Tibial nerve (tissue), 4 donors: ENCODE measurements at regions not wholly inside any gene's neighbourhood (a gene's known extent, or its start where the extent isn't known, plus 50 kb on each side); places are given as distances from the start of the nearest gene placed in this dataset.

ENCODE experiments used
- DNase-seq, 2 donors: peaks; one replicate each; pipeline ENCODE4 v3.0.0-alpha.2; 2019; ENCODE audit warnings: low spot score in 2 of 2
- H3K27ac ChIP-seq, 4 donors: fragments of 200-600 bp; sonication (generic) in 3 of 4; one replicate each; pipeline ENCODE4 v1.5.1; 2017 to 2019; ENCODE audit warnings: mild to moderate bottlenecking in 1 of 4
- H3K27me3 ChIP-seq, 2 donors: fragments of 200-600 bp; sonication (generic) in 1 of 2; one replicate each; pipeline versions ENCODE4 v1.5.1 to v1.6.0; 2017 to 2019
- H3K36me3 ChIP-seq, 3 donors: fragments of 200-600 bp; sonication (generic); one replicate each; pipeline ENCODE4 v1.5.1; 2018 to 2019
- H3K4me1 ChIP-seq, 4 donors: fragments of 200-600 bp; sonication (generic) in 3 of 4; one replicate each; pipeline ENCODE4 v1.5.1; 2017 to 2019
- H3K4me3 ChIP-seq, 4 donors: fragments of 200-600 bp; sonication (generic) in 3 of 4; one replicate each; pipeline ENCODE4 v1.5.1; 2017 to 2019; ENCODE audit warnings: mild to moderate bottlenecking in 1 of 4, moderate library complexity in 1 of 4
- H3K9me3 ChIP-seq, 4 donors: fragments of 200-600 bp; sonication (generic) in 3 of 4; one replicate each; pipeline ENCODE4 v1.5.1; 2017 to 2019
- CTCF ChIP-seq, 5 experiments: fragments of 200-600 bp in 3 of 5; fragments of 450-650 bp in 2 of 5; sonication (generic) in 3 of 5; IDR thresholded peaks; one replicate each; pipeline ENCODE4 v1.5.1; 2016 to 2019; ENCODE audit warnings: antibody characterized with exemption in 5 of 5, mild to moderate bottlenecking in 3 of 5, moderate library complexity in 2 of 5
- EP300 ChIP-seq, 2 donors: sonication (generic); formaldehyde crosslinking; IDR thresholded peaks; one replicate each; pipeline ENCODE4 v1.6.1; 2017; ENCODE audit warnings: antibody characterized with exemption in 2 of 2, mild to moderate bottlenecking in 1 of 2
- POLR2A ChIP-seq, 2 donors: fragments of 450-650 bp; IDR thresholded peaks; one replicate each; pipeline ENCODE4 v1.6.1; 2017; ENCODE audit warnings: antibody characterized with exemption in 2 of 2, mild to moderate bottlenecking in 2 of 2, moderate library complexity in 2 of 2
- WGBS, 2 donors: methylation state at CpG; one replicate each; pipeline ENCODE4 v1.1.5; 2018; 5-methylcytosine and 5-hydroxymethylcytosine counted together

DNA sequence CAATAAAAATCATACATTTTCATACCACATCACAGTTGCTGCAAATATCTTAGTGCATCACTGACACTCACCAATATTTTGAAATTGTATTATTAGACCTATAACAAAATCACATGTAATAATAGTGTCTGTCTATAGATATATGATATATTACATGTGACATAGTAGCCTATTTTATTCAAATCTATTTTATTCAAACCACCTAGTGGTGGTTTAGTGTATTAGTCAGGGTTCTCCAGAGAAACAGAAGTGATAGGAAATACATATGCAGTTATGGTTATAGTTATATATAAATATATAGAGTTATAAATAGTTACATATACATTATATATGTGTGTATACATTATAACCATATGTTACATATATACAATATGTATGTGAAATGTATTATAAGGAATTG lies 366.5 kb upstream of the ARID1B start:
- Histone ChIP-seq H3K27me3 (no peaks in the 10 kb centered on the region), H3K9me3 (peaks cover 0 to 15% (median 0%) of the 10 kb centered on the region in 4 donors), H3K36me3 (no peaks in the 10 kb centered on the region), H3K4me1 (no peaks in the 10 kb centered on the region), H3K27ac (no peak overlapping the region), H3K4me3 (no peak overlapping the region)
- TF ChIP-seq EP300 (IDR thresholded peaks at IDR 0.05) (no peak), CTCF (IDR thresholded peaks at IDR 0.05) (no peak), POLR2A (IDR thresholded peaks at IDR 0.05) (no peak)
- no peak for DNase-seq

DNA sequence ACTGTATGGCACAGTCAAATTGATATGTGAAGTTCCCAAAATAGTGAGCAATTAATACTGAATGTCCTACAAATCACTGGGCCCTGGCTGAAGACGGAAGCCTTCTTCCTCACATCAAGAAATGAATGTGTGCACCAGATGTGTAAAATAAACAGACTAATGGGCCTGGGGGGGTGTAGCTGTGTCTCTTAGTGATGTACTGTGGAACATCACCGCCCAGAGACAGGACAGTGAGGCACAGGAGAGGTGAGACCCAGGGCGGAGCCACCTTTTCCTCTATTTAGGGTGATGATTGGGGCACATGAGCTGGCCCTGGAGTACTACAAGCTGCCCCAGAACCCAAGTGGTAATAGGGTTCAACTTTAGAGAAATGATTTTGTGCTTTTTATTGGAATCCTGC lies 368.5 kb upstream of the ARID1B start:
- H3K4me3 ChIP-seq = no peak overlapping the region
- peaks cover 0 to 15% (median 0%) of the 10 kb centered on the region in 4 donors for H3K9me3 ChIP-seq
- no peaks in the 10 kb centered on the region for H3K4me1 ChIP-seq
- DNase-seq = no peak
- 77 to 80% methylated on average over 3 of the region's 3 CpGs for WGBS, 2 donors
- no peaks in the 10 kb centered on the region for H3K27me3 ChIP-seq
- TF ChIP-seq EP300 (IDR thresholded peaks at IDR 0.05) (no peak), CTCF (IDR thresholded peaks at IDR 0.05) (no peak), POLR2A (IDR thresholded peaks at IDR 0.05) (no peak)
- no peaks in the 10 kb centered on the region for H3K36me3 ChIP-seq
- H3K27ac ChIP-seq = no peak overlapping the region

- Histone ChIP-seq H3K9me3 (peaks cover 0 to 7% (median 0%) of the 10 kb centered on the region in 4 donors), H3K4me1 (no peaks in the 10 kb centered on the region), H3K4me3 (no peak overlapping the region), H3K27ac (no peak overlapping the region), H3K36me3 (no peaks in the 10 kb centered on the region), H3K27me3 (no peaks in the 10 kb centered on the region)
- DNase-seq = no peak
- 79 to 87% methylated on average over 3 of the region's 3 CpGs for WGBS, 2 donors
- no peak for TF ChIP-seq EP300 (IDR thresholded peaks at IDR 0.05)
- TF ChIP-seq POLR2A (IDR thresholded peaks at IDR 0.05) = no peak
- TF ChIP-seq CTCF (IDR thresholded peaks at IDR 0.05) = no peak
These were observed 369.8 kb upstream of the ARID1B start for GRCh38 chr6:156407334-156407733.

DNA sequence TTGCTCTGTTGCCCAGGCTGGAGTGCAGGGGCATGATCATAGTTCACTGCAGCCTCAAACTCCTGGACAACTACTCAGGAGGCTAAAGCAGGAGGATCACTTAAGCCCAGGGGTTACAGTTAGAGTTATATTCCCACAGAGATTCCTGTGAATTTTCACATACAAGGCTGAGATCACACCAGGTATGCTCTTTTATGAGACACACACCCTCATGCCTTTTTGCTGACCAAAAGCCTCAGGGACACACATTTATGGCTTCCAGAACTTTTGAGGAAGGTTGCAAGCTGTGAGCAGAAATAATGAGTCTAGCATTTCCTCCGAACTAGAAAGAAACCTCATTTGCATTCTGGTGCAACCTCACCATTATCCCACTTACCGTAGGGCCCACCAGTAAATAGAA lies 370.5 kb upstream of the ARID1B start:
- H3K9me3 ChIP-seq = peaks cover 0 to under 1% (median 0%) of the 10 kb centered on the region in 4 donors
- 77 to 81% methylated on average over 2 of the region's 2 CpGs for WGBS, 2 donors
- no peak for DNase-seq
- no peak overlapping the region for H3K4me3 ChIP-seq
- no peaks in the 10 kb centered on the region for H3K27me3 ChIP-seq
- H3K36me3 ChIP-seq = no peaks in the 10 kb centered on the region
- TF ChIP-seq EP300 (IDR thresholded peaks at IDR 0.05) (no peak), CTCF (IDR thresholded peaks at IDR 0.05) (no peak), POLR2A (IDR thresholded peaks at IDR 0.05) (no peak)
- no peaks in the 10 kb centered on the region for H3K4me1 ChIP-seq
- H3K27ac ChIP-seq = no peak overlapping the region

DNA sequence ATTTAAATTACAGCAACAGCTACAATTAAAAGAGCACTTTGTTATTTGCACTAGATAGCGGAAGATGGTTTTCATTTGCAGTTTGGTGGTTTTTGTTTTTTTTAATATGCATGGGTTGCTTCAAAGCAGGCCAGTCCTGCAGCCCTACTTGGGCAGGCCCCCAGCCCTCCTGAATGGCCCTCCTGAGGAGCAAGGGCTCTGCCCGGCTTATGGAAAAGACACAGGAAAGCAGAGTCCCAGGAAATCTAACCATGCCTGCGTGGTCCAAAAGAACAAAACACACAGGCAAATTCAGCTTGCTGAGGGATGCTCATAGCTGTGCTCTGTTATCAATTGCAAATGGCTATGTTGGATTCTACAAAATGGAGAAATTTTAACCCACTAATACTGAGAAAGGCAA lies 371.1 kb upstream of the ARID1B start:
- 69 to 71% methylated on average over 3 of the region's 3 CpGs for WGBS, 2 donors
- no peaks in the 10 kb centered on the region for H3K27me3 ChIP-seq
- no peaks in the 10 kb centered on the region for H3K36me3 ChIP-seq
- TF ChIP-seq CTCF (IDR thresholded peaks at IDR 0.05) = no peak
- TF ChIP-seq POLR2A (IDR thresholded peaks at IDR 0.05) = no peak
- TF ChIP-seq EP300 (IDR thresholded peaks at IDR 0.05) = no peak
- no peaks in the 10 kb centered on the region for H3K9me3 ChIP-seq
- DNase-seq = no peak
- no peaks in the 10 kb centered on the region for H3K4me1 ChIP-seq
- H3K27ac ChIP-seq = no peak overlapping the region
- no peak overlapping the region for H3K4me3 ChIP-seq
